D721Med (cell line): ENCODE measurements at regions not wholly inside any gene's neighbourhood (a gene's known extent, or its start where the extent isn't known, plus 50 kb on each side); places are given as distances from the start of the nearest gene placed in this dataset.
"Not testable (repeated sequence)": the region's sequence is repeated elsewhere in the genome, so short reads cannot be mapped to it uniquely, and the experiment has no call there.

ENCODE experiments used
- DNase-seq: peaks from one replicate; pipeline ENCODE4 v3.0.0; 2011; ENCODE audit warnings: low spot score; ENCODE audit not compliant: insufficient read length
- FAIRE-seq: peaks from 2 replicates; lab custom pipeline; 2011; peaks lifted over from hg19 to GRCh38; lab: Jason Lieb, UNC
- TF ChIP-seq, protein P1 (sequence below): IDR thresholded peaks from 2 replicates; pipeline ENCODE4 v1.5.1; 2012; ENCODE audit warnings: mild to moderate bottlenecking, control low read depth; ENCODE audit not compliant: insufficient read depth; ENCODE audit errors: missing control alignments

DNA sequence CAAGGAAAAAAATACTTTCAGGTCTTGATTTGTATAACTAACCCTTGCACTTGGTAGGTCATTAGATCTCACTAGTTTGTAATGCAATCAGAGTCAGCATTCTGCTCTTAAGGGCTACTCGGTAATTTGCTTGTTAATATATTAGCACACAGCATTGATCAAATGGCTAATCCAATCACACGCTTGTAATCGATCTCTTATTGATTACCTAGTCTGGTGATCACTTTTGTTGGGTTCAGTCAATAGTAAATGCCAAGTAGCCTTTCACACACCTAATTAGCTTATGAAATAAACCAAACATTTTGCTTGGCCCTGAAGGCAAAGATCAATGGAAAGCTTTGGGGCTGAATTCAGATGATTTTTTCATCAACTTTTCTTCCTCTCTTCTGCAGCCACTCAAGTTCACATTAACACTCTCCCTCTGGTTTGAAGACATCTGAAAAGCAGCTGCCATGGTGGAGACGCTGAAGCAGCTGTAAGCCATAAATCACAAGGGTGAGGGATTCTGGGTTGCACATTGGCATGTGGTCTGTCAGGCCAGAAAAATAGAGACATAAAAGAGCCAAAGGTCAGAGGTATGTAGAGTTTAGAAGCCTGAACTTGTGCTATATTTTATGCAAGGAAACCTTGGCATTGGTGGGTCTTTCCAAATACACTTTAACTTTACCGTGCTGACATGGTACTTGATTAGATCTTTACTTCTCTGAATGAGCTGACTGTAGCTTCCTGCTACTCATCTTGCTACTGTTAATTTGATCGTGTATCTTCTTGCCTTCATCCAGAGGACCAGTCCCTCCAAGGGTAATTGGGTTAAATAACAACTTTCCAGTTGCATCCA, 234.4 kb downstream of the SIM1 start:
- FAIRE-seq (no peak), DNase-seq (no peak)
- TF ChIP-seq, protein P1, sequence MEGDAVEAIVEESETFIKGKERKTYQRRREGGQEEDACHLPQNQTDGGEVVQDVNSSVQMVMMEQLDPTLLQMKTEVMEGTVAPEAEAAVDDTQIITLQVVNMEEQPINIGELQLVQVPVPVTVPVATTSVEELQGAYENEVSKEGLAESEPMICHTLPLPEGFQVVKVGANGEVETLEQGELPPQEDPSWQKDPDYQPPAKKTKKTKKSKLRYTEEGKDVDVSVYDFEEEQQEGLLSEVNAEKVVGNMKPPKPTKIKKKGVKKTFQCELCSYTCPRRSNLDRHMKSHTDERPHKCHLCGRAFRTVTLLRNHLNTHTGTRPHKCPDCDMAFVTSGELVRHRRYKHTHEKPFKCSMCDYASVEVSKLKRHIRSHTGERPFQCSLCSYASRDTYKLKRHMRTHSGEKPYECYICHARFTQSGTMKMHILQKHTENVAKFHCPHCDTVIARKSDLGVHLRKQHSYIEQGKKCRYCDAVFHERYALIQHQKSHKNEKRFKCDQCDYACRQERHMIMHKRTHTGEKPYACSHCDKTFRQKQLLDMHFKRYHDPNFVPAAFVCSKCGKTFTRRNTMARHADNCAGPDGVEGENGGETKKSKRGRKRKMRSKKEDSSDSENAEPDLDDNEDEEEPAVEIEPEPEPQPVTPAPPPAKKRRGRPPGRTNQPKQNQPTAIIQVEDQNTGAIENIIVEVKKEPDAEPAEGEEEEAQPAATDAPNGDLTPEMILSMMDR = no peak

DNA sequence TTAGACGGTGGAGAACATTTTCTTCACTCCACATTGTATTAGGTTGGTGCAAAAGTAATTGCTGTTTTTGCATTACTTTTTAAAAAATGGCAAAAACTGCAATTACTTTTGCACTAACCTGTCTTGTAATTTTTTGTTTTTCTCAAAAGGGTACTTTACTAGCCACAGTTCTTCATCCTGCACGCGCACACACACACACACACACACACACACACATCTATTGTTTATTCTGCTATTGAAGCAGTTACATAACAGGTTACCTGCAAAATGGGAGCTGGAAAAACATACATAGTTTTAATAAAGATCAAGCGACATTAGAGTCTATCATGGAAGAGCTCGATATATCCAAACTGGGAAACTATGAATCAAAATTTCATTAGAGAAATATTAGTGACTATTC, 235.2 kb downstream of the SIM1 start:
- FAIRE-seq = peak; percentile 11
- TF ChIP-seq, protein P1 = no peak
- DNase-seq = no peak

DNA sequence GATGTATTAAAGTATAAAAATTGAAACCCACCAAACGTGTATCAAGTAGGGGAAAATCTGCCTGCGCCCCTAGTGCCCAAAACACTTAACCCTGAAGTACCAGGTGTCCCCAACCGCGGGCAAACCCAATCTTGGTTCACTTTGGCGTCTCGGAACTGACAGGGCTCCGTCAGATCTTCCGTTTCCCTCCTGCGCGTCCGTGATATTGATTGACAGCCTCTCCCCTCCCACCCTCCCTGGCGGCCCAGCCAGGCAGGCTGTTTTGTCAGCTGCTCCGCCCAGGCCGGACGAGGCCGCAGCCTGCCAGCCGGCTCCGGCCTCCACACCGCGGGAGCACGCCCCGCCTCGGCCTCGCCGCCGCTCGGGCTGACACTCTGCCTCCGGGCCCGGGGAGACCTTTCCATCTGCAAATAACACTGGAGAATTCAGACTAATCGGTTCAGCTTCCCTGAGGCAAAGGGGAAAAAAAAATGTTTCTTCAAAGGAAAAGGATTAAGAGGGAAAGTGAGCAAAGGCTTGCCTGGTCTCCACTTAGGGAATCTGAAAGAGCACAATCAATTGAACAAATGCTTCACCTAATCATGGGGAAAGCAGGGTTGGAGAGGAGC, 234.9 kb upstream of the MCHR2 start:
- FAIRE-seq = no peak

DNA sequence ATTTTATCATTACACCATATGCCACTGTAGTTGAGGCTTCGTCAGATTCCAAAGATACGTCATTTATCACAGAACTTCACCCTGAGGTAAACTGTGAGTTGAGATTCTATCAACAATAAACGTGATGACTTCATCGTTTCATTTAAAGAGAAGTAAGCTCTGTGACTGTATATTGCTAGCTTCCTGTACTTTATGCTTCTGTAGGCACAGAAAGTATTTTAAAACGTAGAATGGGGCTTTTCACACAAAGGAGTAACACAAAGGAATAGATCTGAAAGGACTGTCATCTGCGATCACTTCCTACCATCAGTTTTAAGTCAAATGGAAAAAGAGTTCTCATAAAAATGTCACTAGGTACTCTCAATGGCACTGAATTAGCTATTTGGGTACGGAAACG, 234.4 kb upstream of the MCHR2 start:
- TF ChIP-seq, protein P1 = no peak
- DNase-seq = no peak
- FAIRE-seq = no peak

More for the DNA sequence above, 234.9 kb upstream of the MCHR2 start:
- DNase-seq = no peak
- TF ChIP-seq, protein P1 = no peak

DNA sequence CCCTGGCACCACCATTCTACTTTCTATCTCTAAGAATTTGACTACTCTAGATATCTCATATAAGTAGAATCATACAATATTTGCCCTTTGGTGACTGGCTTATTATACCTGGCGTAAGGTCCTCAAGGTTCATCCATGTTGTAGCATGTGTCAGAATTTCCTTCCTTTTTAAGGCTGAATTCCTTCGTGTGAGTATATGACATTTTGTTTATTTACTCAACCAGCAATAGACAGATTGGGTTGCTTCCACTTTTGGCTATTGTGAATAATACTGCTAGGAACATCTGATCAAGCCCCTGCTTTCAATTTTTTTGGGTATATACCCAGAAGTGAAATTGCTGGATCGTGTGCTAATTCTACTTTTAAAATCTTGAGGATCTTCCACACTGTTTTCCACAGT, 232.8 kb upstream of the MCHR2 start:
- TF ChIP-seq, protein P1 = no peak
- FAIRE-seq (no peak), DNase-seq (no peak)

DNA sequence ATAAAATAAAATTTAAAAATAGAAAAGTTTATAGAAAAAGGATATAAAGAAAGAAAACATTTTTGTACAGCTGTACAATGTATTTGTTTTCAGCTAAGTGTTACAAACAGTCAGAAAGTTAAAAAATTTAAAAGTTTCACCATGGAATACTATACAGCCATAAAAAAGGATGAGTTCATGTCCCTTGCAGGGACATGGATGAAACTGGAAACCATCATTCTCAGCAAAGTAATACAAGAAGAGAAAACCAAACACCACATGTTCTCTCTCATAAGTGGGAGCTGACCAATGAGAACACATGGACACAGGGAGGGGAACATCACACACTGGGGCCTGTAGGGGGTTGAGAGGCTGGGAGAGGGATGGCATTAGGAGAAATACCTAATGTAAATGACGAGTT, 229.9 kb upstream of the MCHR2 start:
- not testable (repeated sequence) for FAIRE-seq, DNase-seq

DNA sequence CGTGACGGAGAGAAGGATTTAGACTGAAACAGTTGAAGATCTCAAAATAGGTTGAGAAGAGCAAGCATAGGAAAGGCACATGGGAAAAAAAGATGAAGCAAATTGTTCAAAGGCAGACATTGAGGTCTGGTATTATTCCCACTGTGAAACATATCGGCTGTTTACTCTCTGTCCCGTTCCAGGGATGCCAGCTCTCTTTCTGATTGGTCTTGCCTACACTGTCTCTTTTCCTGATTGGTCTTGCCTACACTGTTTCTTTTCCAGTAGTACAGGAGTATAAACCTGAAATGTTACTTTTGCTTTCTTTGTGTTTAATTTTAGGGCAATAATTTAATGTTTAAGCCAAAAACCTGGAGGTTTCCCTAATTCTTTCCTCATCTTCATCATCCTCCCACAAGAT, 226.5 kb upstream of the MCHR2 start:
- FAIRE-seq = no peak
- TF ChIP-seq, protein P1 = no peak
- DNase-seq = no peak
